OCI-LY1 (cell line): ENCODE measurements at regions not wholly inside any gene's neighbourhood (a gene's known extent, or its start where the extent isn't known, plus 50 kb on each side); places are given as distances from the start of the nearest gene placed in this dataset.

ENCODE experiments used
- H2AFZ ChIP-seq: fragments of 200-600 bp; sonication (generic), shearing (Covaris generic); 2 replicates; pipeline ENCODE4 v1.6.0; 2014; ENCODE audit warnings: antibody characterized with exemption, mild to moderate bottlenecking, low read length
- H3F3A ChIP-seq: fragments of 200-600 bp; sonication (generic), shearing (Covaris generic); 2 replicates; pipeline ENCODE4 v1.6.0; 2014; ENCODE audit warnings: mild to moderate bottlenecking, antibody characterized with exemption, low read length, moderate library complexity; ENCODE audit not compliant: insufficient read depth
- H3K27ac ChIP-seq: fragments of 200-600 bp; sonication (generic); 2 replicates; pipeline ENCODE4 v1.5.1; 2014; ENCODE audit warnings: low read length, mixed run types, mild to moderate bottlenecking, low read depth; ENCODE audit not compliant: poor library complexity, severe bottlenecking
- H3K27me3 ChIP-seq: fragments of 200-600 bp; sonication (generic); 2 replicates; pipeline ENCODE4 v1.6.0; 2014; ENCODE audit warnings: antibody characterized with exemption, mild to moderate bottlenecking, low read length, moderate library complexity; ENCODE audit not compliant: insufficient read depth
- H3K36me3 ChIP-seq: fragments of 200-600 bp; sonication (generic); 2 replicates; pipeline ENCODE4 v1.6.1; 2014; ENCODE audit warnings: mild to moderate bottlenecking, antibody characterized with exemption, low read length, moderate library complexity, mixed read lengths; ENCODE audit not compliant: insufficient read depth
- H3K4me1 ChIP-seq: fragments of 200-600 bp; sonication (generic); 2 replicates; pipeline ENCODE4 v1.5.1; 2014; ENCODE audit warnings: mild to moderate bottlenecking, low read length, moderate library complexity; ENCODE audit not compliant: insufficient read depth, severe bottlenecking
- H3K4me2 ChIP-seq: fragments of 200-600 bp; sonication (generic), shearing (Covaris generic); 2 replicates; pipeline ENCODE4 v1.6.1; 2014; ENCODE audit warnings: low read length
- H3K4me3 ChIP-seq: fragments of 200-600 bp; sonication (generic); 2 replicates; pipeline ENCODE4 v1.5.1; 2014; ENCODE audit warnings: low read length, low read depth, mild to moderate bottlenecking, mixed read lengths; ENCODE audit not compliant: poor library complexity, severe bottlenecking
- H3K79me2 ChIP-seq: fragments of 200-600 bp; shearing (Covaris generic); 2 replicates; pipeline ENCODE4 v1.6.1; 2016; ENCODE audit warnings: mixed run types, low read length, mixed read lengths; ENCODE audit not compliant: insufficient read depth
- H3K9ac ChIP-seq: fragments of 200-600 bp; sonication (generic), shearing (Covaris generic); 2 replicates; pipeline ENCODE4 v1.6.1; 2014; ENCODE audit warnings: mild to moderate bottlenecking, low read length, mixed read lengths
- H3K9me2 ChIP-seq: fragments of 200-600 bp; sonication (generic), shearing (Covaris generic); 2 replicates; pipeline ENCODE4 v1.6.1; 2014; ENCODE audit warnings: low read depth, mild to moderate bottlenecking, low read length, mixed read lengths
- H3K9me3 ChIP-seq: fragments of 200-600 bp; shearing (Covaris generic); 2 replicates; pipeline ENCODE4 v1.6.1; 2014; ENCODE audit warnings: low read length, mixed read lengths
- H4K20me1 ChIP-seq: fragments of 200-600 bp; sonication (generic), shearing (Covaris generic); 2 replicates; pipeline ENCODE4 v1.6.0; 2016; ENCODE audit warnings: mild to moderate bottlenecking, low read length; ENCODE audit not compliant: insufficient read depth
- CTCF ChIP-seq: fragments of 200-600 bp; sonication (generic), shearing (Covaris generic); IDR thresholded peaks from 2 replicates; pipeline ENCODE4 v1.5.1; 2017; ENCODE audit warnings: mild to moderate bottlenecking, antibody characterized with exemption, low read length, moderate library complexity, mixed read lengths
- EZH2 ChIP-seq: fragments of 200-600 bp; sonication (generic), shearing (Covaris generic); IDR thresholded peaks from 2 replicates; pipeline ENCODE4 v1.8.0; 2017; ENCODE audit warnings: borderline replicate concordance, mixed run types, mild to moderate bottlenecking, antibody characterized with exemption, low read length, moderate library complexity, mixed read lengths

- H3K4me2 ChIP-seq = no peak overlapping the region
- H3F3A ChIP-seq = no peaks in the 10 kb centered on the region
- H3K36me3 ChIP-seq = no peaks in the 10 kb centered on the region
- H3K27ac ChIP-seq = no peak overlapping the region
- H3K79me2 ChIP-seq = no peaks in the 10 kb centered on the region
- no peaks in the 10 kb centered on the region for H3K4me1 ChIP-seq
- no peaks in the 10 kb centered on the region for H3K9me2 ChIP-seq
- H3K9me3 ChIP-seq = no peaks in the 10 kb centered on the region
- no peaks in the 10 kb centered on the region for H3K27me3 ChIP-seq
- H3K4me3 ChIP-seq = no peak overlapping the region
- no peak overlapping the region for H2AFZ ChIP-seq
- H3K9ac ChIP-seq = no peak overlapping the region
- TF ChIP-seq CTCF (no peak), EZH2 (no peak)
- H4K20me1 ChIP-seq = no peaks in the 10 kb centered on the region
Measured at GRCh38 chr11:38865922-38866321, 2267.9 kb upstream of the RAG2 start.

GRCh38 chr11:38842991-38843390, 2245.0 kb upstream of the RAG2 start:
- Histone ChIP-seq H4K20me1 (no peaks in the 10 kb centered on the region), H3K9me3 (no peaks in the 10 kb centered on the region), H3K4me1 (no peaks in the 10 kb centered on the region), H3F3A (no peaks in the 10 kb centered on the region), H3K79me2 (no peaks in the 10 kb centered on the region), H2AFZ (no peak overlapping the region), H3K4me3 (no peak overlapping the region), H3K27ac (no peak overlapping the region), H3K36me3 (no peaks in the 10 kb centered on the region), H3K9ac (no peak overlapping the region), H3K4me2 (no peak overlapping the region), H3K27me3 (no peaks in the 10 kb centered on the region), H3K9me2 (no peaks in the 10 kb centered on the region)
- TF ChIP-seq EZH2 = no peak
- no peak for TF ChIP-seq CTCF

- no peaks in the 10 kb centered on the region for H3K9me2 ChIP-seq
- no peak for TF ChIP-seq EZH2
- no peak for TF ChIP-seq CTCF
Measured at GRCh38 chr11:38839071-38839470, 2241.0 kb upstream of the RAG2 start.

More at GRCh38 chr11:38839071-38839470, 2241.0 kb upstream of the RAG2 start:
- no peak overlapping the region for H3K9ac ChIP-seq
- H3K9me3 ChIP-seq = no peaks in the 10 kb centered on the region
- H3K36me3 ChIP-seq = no peaks in the 10 kb centered on the region
- no peak overlapping the region for H2AFZ ChIP-seq
- no peaks in the 10 kb centered on the region for H4K20me1 ChIP-seq
- no peaks in the 10 kb centered on the region for H3K79me2 ChIP-seq
- no peaks in the 10 kb centered on the region for H3K27me3 ChIP-seq
- no peak overlapping the region for H3K4me2 ChIP-seq
- no peaks in the 10 kb centered on the region for H3K4me1 ChIP-seq
- H3K4me3 ChIP-seq = no peak overlapping the region
- H3K27ac ChIP-seq = no peak overlapping the region
- no peaks in the 10 kb centered on the region for H3F3A ChIP-seq
